ENCODE measurements at regions not wholly inside any gene's neighbourhood (a gene's known extent, or its start where the extent isn't known, plus 50 kb on each side); places are given as distances from the start of the nearest gene placed in this dataset.

- no peak for DNase-seq
These were observed 575.8 kb upstream of the CLINT1 start for GRCh38 chr5:158434749-158435148.

GRCh38 chr5:158433634-158434033 is 574.7 kb upstream of the CLINT1 start:
- DNase-seq, result no peak

GRCh38 chr5:158431369-158432029 is 572.6 kb upstream of the CLINT1 start:
- no peak for DNase-seq

GRCh38 chr5:158430798-158431167 is 571.8 kb upstream of the CLINT1 start:
- no peak for DNase-seq

- no peak for DNase-seq
These were observed 571.3 kb upstream of the CLINT1 start for GRCh38 chr5:158430166-158430797.

GRCh38 chr5:158429564-158429963 is 570.6 kb upstream of the CLINT1 start:
- DNase-seq, result no peak

GRCh38 chr5:158423623-158424200 is 564.8 kb upstream of the CLINT1 start:
- DNase-seq, result no peak

GRCh38 chr5:158422653-158423515 is 563.9 kb upstream of the CLINT1 start:
- no peak for DNase-seq

GRCh38 chr5:158421319-158421718 is 562.4 kb upstream of the CLINT1 start:
- DNase-seq, result no peak

GRCh38 chr5:158419186-158419585 is 560.2 kb upstream of the CLINT1 start:
- no peak for DNase-seq

- no peak for DNase-seq
These were observed 555.8 kb upstream of the CLINT1 start for GRCh38 chr5:158414780-158415179.

GRCh38 chr5:158414333-158414762 is 555.4 kb upstream of the CLINT1 start:
- DNase-seq, result no peak

- DNase-seq, result no peak
These were observed 554.3 kb upstream of the CLINT1 start for GRCh38 chr5:158413122-158413680.

GRCh38 chr5:158410976-158411375 is 552.0 kb upstream of the CLINT1 start:
- no peak for DNase-seq

GRCh38 chr5:158409507-158409906 is 550.6 kb upstream of the CLINT1 start:
- DNase-seq, result no peak

- DNase-seq, result no peak
These were observed 548.9 kb upstream of the CLINT1 start for GRCh38 chr5:158407824-158408195.

- no peak for DNase-seq
These were observed 548.2 kb upstream of the CLINT1 start for GRCh38 chr5:158406884-158407823.

GRCh38 chr5:158398360-158399201 is 539.6 kb upstream of the CLINT1 start:
- DNase-seq, result no peak

GRCh38 chr5:158397278-158397677 is 538.3 kb upstream of the CLINT1 start:
- DNase-seq, result no peak

- no peak for DNase-seq
These were observed 535.2 kb upstream of the CLINT1 start for GRCh38 chr5:158394102-158394501.

- no peak for DNase-seq
These were observed 534.5 kb upstream of the CLINT1 start for GRCh38 chr5:158393457-158393856.

Data from NCI-H1105 (cell line).